ENCODE measurements at regions not wholly inside any gene's neighbourhood (a gene's known extent, or its start where the extent isn't known, plus 50 kb on each side); places are given as distances from the start of the nearest gene placed in this dataset.

GRCh38 chr19:28543244-28543776, 669.6 kb downstream of the UQCRFS1 start:
- TF ChIP-seq RAD21 (IDR thresholded peaks at IDR 0.05; ENCODE audit: low read depth), result no peak
- TF ChIP-seq YY1 (IDR thresholded peaks at IDR 0.05; ENCODE audit: low read depth), result no peak

Measured in Ishikawa (cell line).